Stimulated activated CD8-positive, alpha-beta memory T cell treated with anti-CD3 and anti-CD28 coated beads, Interleukin-15, amount 100 ng/mL, for 24 hours (primary cell): ENCODE measurements at regions not wholly inside any gene's neighbourhood (a gene's known extent, or its start where the extent isn't known, plus 50 kb on each side); places are given as distances from the start of the nearest gene placed in this dataset.

Source experiments
- DNase-seq: peaks from one replicate; pipeline ENCODE4 v3.0.0-alpha.2; 2020; ENCODE audit warnings: low read depth

DNA sequence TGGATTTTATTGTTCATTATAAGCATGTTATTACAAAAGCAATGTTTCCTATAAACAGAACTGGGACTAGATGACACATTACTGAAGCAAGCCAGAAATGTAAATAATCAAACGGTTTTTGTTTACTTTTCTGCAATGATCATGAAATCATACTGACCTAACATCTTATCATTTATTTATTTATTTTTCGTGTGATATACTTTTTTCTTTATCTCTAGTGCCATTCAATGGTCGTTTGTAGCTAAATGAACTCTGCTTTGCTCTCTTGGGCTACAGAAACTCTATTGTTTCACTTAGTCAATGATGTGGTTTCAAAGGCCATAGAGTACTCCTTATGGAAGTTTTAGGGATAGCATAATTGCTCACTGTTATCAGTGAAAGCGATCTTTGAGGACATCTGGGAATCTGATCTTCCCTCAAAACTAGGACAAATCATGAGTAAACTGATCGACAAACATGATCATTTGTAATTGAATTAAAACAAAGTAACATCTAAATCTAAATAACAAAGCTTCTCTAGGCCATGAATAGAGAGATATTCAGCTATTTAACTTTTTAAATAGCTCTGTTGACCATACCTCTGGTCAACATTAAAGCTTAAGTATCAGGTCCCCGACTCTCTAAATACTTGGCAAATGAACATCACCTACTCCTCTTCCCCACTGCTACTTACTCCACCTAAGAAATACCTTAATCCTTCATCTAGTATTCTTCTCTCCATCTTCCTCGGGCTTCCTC lies 933.4 kb downstream of the TFAP2A start:
- DNase-seq = no peak

DNA sequence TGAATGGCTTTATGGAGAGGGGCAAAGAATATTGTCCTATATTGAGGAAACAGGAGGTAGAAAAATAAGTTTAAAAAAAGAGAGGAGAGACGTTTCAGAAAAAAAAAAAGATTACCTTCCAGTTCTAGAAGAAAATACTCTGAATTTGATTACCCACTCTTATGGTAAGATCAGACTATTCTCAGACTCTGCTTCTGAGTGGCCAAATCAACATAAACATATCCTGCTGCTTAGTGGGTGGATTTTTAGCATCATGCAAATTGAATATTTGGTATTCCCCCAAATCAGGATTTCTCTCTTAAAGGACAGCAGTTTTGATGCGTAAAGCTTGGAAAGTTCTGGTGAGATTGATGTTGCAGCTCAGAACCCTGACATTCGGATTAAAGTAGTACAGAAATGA lies 946.6 kb downstream of the TFAP2A start:
- no peak for DNase-seq

DNA sequence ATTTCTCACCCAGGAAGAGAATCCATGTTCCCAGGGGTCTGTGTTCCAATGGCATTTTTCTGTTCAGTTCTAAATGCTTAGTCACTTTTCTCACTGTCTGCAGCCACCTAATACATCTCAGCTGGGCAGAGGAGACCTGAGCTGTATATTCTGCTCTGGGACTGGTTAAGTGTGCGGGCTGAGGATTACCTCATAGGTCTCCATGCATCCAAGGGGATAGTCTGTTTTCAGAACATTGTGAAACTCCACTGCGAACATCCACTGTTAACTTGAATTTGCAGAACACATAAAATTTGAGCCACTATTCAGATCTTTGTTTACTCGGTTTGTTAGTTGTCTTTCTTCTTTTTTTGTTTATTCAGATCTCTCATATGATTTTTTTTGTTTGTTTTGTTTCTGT lies 947.1 kb downstream of the TFAP2A start:
- no peak for DNase-seq

DNA sequence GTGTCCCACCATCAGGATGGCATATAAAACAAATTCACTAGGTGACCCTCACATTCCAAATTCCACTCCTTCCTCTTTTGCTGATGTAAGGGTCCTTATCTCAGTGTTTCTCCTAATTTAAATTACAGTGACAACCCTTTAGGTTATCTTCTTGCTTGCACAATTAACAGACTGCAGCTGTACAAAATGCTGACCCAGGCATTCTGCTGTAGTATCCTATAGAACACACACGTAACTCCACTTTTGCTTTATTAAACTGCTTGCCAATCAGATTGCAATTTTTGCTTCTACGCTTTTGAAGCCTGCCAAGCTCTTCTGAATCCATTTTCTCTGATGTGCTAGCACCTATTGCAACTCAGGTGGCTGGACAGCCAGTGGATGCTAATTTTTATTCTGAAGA lies 950.3 kb downstream of the TFAP2A start:
- DNase-seq = no peak

DNA sequence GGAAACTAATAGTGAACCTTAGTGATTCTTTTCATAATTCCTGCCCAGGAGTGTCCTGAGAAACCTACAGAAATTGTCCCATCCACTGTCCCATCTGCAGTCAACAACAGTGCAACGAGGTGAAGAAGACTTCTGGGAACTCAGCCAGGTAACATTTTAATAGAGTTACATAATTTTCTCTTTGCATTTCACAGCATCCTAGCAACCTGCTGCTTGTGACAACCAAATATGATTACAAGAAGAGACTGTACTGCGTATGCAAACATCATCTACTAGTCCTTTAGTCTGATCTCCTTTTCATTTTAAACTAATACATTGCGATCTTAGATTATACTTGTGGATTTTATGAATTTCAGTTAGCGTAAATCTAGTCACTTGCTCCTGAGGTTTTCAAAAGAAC lies 951.6 kb downstream of the TFAP2A start:
- no peak for DNase-seq

DNA sequence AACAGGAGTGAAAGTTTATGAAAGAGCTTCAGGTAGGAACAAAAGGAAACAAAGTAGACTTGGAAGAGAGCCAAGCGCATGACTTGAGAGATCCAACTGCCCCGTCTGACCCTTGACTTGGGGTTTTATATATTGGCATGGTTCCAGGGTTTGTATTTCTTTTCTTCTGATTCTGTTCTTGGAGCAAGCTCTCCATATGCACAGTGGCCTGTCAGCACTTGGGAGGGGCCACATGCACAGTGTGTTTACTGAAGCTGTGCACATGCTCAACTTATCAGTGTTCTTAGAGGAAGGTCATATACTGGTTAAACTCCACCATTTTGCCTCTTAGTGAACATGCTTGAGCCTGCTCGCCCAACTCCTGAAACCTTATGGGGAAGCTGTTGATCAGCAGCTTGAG lies 953.7 kb downstream of the TFAP2A start:
- DNase-seq = no peak

DNA sequence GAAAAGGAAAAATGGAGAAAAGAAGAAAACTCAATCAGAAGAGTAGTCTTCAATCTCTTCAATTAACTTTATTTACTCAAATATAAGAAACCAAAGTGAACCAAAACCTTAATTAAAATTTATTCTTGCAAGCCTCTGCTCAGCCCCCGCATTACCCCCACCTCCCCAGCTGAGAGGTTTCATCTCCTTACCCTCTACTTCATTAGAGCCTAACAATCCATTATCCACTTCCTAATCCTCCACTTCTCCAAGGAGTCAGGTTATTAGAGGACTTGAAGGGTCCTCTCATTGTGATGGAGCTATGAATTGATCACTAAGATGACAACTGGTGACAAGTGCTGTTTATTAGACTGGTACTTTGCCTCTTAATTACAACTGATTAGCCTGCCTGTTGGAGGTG lies 956.5 kb downstream of the TFAP2A start:
- no peak for DNase-seq

DNA sequence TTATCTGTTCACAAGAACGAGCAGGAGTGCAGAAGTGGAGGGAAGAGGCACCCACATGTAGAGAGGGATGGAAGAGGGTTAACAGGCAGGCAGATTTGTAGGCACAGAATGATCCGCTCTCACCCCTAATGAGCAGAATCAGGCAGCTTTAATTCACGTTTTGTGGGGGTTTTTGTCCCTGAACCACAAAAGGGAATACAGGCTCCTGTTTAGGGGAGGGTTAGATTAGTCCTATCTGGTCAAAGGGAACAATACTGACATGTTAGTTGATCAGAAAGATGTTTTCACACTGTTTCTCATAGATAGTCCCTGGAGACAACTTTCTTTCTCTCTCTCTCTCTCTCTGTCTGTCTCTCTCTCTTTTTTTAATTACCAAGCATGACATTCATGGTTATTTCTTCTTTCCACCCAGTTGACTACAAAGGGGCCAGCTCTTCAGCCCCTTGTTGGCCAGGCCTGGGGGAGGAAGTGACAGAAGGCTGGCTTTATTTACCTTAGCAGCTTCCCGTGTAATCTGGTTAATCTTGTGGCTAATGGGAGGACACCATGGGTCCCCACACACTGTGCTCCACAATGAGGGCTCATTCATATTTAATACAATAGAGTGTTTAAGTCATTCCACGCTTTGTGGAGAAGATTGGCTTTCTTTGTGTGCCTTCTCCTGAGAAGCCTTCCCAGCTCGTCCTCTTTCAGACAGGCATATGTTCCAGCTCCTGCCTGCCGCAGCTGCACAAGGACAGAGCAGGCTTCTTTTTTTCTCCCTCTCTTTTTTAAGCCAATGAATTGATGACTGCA lies 958.8 kb downstream of the TFAP2A start:
- no peak for DNase-seq

DNA sequence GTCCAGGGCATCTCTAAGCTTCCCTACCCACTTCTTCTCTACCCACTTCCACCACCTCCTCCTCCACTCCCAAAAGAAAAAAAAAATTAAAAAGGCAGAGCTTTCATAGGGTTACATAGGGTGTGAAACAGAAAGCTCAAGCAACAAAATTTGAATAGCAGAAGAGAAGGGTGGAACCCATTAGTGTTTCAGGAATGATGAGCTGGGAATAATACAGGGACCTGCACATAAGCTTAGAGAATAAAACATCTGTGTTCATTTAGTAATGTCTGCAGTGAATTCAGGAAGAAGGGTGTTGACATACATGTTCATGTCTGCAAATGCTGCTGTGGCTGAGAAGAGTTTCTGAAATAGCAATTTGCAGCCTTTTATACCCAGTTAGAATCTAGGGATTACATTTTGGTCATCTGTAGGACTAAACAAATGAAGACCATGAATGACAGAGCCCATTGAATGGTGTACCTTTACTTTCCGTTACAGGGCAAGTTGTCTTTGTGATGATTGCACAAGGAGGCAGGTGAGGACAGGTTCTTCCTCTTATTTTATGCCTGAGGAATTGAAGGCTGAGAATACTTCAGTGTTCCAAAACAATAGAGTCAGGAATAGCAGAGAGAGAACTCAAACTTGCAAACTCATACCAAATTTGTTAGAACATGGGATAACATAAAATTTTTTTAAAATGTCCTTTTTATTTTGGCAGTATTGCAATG lies 975.1 kb downstream of the TFAP2A start:
- no peak for DNase-seq

DNA sequence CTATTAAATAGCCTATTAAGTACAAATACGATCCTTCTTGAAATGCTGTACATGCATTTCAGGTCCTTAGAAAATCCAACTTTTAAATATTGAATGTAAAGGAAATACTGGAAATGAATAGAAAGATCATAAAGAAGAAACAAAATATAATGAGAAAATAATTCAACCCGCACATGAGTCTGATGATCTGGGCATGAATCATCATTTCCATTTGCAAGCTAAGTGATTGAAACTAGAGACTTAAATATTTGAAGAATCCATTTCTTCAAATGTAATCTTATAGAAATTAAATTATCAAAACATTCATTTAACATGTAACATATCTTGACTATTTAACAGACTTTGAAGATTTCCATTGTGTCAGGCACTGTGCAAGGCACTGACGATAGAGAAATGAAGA lies 977.0 kb downstream of the TFAP2A start:
- no peak for DNase-seq

DNA sequence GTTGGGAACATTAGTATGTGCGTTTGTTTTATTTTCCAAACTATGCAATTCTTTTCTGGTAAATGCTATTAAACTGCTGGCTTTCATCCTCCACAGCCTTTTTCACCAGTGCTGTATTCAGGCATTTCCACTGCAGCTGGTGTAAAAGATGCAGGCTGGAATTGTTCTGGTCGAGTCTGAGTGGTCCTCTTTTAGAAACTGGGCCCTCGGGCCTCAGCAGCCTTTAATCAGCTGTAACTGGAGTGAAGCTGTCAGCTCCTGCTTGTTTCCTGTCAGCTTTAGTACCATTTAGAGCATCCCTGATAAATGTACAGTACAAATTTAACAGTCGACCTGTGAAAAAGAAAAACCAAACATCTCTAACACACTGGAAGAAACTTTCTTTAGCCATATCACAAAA lies 979.6 kb downstream of the TFAP2A start:
- no peak for DNase-seq

DNA sequence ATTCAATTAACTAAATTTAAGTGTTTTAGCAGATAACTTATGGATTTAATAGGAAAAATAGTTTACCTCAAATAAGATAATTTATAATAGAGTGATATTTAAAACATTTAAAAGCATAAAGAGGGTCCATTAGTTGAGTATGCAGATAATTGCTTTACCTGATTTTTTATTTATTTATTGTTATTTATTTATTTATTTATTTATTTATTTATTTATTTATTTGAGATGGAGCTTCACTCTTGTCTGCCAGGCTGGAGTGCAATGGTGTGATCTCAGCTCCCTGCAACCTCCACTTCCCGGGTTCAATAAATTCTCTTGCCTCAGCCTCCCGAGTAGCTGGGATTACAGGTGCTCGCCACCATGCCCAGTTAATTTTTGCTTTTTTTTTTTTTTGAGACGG lies 982.9 kb downstream of the TFAP2A start:
- DNase-seq = no peak

DNA sequence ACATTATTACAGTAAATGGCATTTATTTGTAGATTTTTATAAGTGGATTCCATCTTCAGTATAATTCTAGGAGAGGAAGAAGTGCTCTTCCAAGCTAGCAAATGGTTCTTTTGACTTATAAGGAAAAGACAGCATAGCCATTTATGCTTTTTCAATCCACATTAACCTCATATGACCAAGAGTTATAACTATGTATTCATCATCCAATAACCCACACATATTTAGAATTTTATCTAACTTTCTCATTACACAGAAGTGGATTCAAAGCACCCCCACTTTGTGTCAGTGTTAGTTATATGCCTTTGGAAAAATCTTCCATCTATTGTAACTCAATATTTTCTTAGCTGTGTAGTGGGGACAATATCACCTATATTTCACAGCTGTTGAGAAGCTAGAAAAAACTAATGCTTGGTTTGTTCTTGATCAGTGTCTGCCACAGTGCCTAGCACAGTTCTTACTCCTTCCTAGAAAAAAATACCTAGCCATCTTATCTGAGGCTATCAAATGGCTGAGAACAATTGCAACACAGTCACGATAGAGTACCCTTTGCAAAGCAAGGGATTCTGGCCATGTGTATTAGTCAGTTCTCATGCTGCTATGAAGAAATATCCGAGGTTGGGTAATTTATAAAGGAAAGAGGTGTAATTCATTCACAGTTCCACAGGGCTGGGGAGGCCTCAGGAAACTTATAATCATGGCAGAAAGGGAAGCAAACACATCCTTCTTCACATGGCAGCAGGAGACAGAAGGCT lies 986.3 kb downstream of the TFAP2A start:
- no peak for DNase-seq

DNA sequence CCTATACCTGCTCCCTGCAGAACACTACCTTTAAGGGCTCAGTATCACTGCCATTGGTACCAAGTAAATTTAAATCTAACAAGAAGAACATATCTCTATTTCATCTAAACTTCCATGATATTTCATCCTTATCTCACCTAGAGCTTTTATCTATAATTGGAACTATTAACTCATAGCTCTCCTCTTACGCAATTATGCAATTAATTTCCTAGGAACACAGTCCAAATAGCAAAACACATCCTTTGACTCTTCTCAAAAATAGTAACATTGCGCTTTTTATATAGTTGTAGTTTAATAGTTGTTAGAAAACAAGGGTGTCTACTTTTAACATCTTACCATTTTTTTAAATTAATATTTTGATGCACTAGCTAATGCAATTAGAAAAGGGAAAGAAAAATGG lies 986.8 kb upstream of the SLC35B3 start:
- no peak for DNase-seq

DNA sequence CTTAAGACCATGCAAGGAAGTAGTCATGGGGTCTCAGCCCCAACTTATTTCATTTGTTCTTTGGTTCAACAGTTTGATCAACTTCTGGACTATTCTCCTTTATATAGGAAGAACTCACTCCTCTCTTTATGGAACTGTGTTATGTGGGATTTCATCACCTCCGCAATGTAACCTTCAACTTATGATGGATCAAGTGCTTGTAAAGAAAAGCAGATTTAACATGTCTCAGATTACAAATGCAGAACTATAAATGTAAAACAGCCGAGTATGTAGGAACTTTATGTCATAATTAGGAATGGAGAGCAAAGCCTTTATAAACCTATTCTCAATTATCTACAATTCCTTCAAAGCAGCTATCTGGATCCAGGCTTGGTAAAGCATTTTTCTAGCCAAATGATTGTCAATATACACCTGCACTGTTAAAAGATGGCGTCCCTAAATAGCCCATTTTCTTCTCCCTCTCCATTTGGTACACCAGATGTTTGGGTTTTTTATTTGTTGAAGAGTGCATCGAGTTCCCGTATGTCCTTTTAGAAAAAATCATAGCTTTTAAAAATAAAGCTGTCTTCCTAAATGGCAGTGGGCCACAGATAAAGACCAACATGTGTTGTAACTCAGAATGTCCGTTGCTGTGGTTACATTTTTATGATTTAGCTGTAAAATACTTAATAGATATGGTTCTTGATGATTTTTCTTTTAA lies 985.1 kb upstream of the SLC35B3 start:
- no peak for DNase-seq

DNA sequence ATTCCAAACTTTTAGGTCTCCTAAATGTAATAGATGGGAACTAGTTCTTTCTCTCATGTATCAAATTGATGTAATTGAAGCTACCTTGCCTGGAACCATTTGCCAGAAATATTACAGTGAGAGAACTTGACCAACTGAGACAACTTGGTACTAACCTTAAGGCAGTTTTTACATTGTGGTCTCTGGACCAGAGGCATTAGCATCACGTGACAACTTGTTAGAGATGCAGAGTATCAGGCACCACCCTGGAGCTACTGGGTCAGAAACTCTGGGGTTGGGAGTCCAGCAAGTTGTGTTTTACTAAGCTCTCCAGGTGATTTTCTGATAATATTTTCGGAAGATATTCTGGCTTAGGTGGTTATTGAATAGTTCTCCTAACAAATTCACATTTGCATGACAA lies 982.1 kb upstream of the SLC35B3 start:
- DNase-seq = no peak

DNA sequence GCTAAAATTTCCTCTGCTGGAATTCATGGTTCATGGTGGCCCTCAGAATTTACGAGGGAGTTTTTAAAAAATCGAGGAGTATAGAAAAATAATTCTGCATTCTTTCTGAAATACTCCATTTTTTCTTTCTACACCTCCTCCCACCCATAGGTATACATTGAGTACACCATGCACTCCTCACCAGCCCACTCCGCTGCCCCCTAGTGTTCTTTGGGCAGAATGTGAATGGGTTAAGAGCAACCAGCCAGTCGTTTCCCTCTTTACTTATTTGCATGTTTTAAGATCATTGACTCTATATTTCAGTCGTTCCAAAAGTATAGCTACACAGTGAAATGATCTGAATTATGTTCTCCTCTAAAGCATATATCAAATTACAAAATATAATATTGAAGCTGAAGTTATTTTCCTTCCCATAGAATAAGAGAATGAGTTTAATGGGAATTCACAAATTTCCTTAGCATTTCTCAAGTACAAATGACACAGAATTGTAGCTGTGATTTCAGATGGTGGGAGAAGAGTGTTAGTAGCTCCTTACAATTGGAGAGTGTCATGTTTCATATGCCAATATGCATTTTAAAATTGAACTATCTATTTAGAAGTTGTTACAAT lies 977.7 kb upstream of the SLC35B3 start:
- DNase-seq = no peak

DNA sequence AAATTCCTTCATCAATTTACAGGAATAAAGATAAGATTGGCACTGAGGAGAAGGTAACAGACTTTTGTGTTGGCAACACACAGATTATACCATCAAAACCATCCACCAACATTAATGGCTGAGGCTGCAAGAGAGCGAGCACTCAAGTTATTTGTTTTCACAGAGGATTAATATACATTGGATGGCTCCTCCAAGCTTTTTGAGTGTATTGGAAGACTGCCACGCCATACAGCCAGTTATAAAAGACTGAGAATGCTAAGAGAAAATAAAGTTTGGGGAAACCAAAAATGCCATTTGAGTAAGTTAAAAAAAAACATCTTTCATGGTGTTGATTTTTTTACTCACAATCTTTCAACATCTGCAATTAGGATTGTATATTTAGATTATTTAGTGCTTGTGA lies 973.8 kb upstream of the SLC35B3 start:
- no peak for DNase-seq

DNA sequence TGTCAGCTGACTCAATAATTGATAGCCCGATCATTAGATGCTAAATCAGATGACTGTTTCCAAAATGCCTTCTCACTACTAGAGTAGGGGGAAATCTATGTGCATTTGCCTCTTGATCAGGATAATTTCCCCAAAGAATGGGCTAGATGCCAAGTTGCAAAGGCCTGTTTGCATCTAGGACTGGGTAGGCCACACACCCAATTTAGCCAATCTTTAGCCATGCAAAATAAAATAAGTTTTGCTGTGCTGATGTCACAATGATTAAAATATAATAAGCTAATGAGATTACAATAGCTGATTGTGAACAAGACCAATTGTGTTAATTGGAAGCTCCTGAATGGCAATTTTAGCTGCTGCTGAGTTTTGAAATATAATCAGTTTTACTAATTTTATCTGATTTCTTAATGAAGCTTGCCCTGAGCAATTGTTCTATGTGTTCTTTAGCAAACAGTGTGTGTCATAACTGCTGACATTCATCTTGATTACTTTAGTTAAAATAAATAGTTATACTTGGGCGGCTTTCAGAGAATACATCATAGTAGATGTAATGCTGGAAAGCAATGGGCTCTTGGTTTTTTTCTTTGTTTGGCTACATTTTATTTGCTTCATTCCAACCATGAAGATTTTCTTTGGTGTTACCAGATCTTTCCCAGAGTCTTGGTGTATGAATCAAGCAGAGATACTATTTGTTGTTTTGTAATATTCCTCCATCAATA lies 973.2 kb upstream of the SLC35B3 start:
- DNase-seq = no peak

DNA sequence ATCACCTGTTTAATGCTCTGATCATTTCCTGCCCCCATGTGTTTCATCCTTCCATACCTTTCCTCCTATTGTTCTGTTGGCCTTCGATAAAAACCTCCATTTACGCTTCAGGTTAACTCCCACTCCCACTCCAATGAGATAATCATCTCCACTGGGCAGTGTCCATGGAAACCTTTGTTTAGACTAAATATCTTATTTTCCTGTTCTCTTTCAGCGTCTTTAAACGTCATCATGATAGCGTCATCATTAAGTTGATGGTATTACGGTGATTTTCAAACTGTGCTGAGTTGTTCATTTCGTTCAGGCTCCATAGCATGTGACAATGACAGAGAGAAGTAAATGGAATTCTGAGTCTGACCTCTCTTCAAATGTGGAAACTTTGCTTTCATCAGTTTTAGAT lies 970.5 kb upstream of the SLC35B3 start:
- DNase-seq = no peak

DNA sequence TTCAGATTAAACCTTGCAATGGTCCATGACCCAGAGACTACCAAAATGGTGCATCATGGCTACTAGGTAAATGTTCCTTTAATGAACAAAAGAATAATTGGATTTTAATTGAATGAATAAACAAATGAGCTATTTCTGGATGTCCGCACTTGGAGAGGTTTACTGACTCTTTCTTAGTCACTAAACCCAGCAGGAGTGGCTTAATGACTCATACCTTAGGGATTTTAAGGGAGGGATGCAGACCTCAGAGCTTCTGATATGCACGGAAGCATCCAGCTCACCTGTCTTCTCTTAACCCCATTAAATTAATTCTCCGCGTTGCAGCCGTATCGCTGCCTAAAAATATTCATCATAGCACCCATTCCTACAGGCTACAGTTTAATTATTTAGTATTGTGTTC lies 970.0 kb upstream of the SLC35B3 start:
- no peak for DNase-seq
